GM23338 (cell line): ENCODE measurements at regions not wholly inside any gene's neighbourhood (a gene's known extent, or its start where the extent isn't known, plus 50 kb on each side); places are given as distances from the start of the nearest gene placed in this dataset.

Experiments used
- ATAC-seq: fragments of 200-7000 bp; cut with Tn5 transposase; 3 replicates; pipeline ENCODE4 v1.9.1; 2020
- DNase-seq: peaks from one replicate; pipeline ENCODE4 v3.0.0-alpha.2; 2015; ENCODE audit warnings: low spot score
- H2AFZ ChIP-seq: fragments of 200-600 bp; sonication (generic); 2 replicates; pipeline ENCODE4 v1.8.0; 2016; ENCODE audit warnings: antibody characterized with exemption, mild to moderate bottlenecking, moderate library complexity
- H3F3A ChIP-seq: fragments of 200-600 bp; sonication (generic); replicated peaks from 2 replicates; pipeline ENCODE4 v1.8.0; 2017; ENCODE audit warnings: antibody characterized with exemption, mixed run types, low read depth
- H3K27ac ChIP-seq: fragments of 200-600 bp; sonication (generic); 2 replicates; pipeline ENCODE4 v1.6.1; 2016; ENCODE audit warnings: low read depth
- H3K27me3 ChIP-seq: fragments of 200-600 bp; sonication (generic); 2 replicates; pipeline ENCODE4 v1.8.0; 2016; ENCODE audit warnings: mild to moderate bottlenecking, mixed run types, moderate library complexity; ENCODE audit not compliant: insufficient read depth
- H3K36me3 ChIP-seq: fragments of 200-600 bp; sonication (generic); 2 replicates; pipeline ENCODE4 v1.8.0; 2016; ENCODE audit warnings: mild to moderate bottlenecking; ENCODE audit not compliant: insufficient read depth
- H3K4me1 ChIP-seq: fragments of 200-600 bp; sonication (generic); 2 replicates; pipeline ENCODE4 v1.8.0; 2016; ENCODE audit warnings: mild to moderate bottlenecking, moderate library complexity; ENCODE audit not compliant: insufficient read depth
- H3K4me2 ChIP-seq: fragments of 200-600 bp; sonication (generic); 2 replicates; pipeline ENCODE4 v1.7.1; 2017; ENCODE audit warnings: mixed run types
- H3K4me3 ChIP-seq: fragments of 200-600 bp; sonication (generic); 2 replicates; pipeline ENCODE4 v1.6.1; 2016; ENCODE audit warnings: mixed run types
- H3K79me2 ChIP-seq: fragments of 200-600 bp; sonication (generic); replicated peaks from 2 replicates; pipeline ENCODE4 v1.8.0; 2017; ENCODE audit warnings: mild to moderate bottlenecking; ENCODE audit not compliant: insufficient read depth
- H3K9me2 ChIP-seq: fragments of 200-600 bp; sonication (generic); 2 replicates; pipeline ENCODE4 v1.8.0; 2017; ENCODE audit not compliant: insufficient read depth
- H4K20me1 ChIP-seq: fragments of 200-600 bp; sonication (generic); replicated peaks from 2 replicates; pipeline ENCODE4 v1.8.0; 2017; ENCODE audit warnings: mild to moderate bottlenecking; ENCODE audit not compliant: insufficient read depth
- H3K27ac Mint-ChIP-seq: 2 replicates; pipeline ENCODE4 v1.8.0; 2020; ENCODE audit warnings: inconsistent platforms, mild to moderate bottlenecking, moderate library complexity, mixed read lengths
- H3K27me3 Mint-ChIP-seq: 3 replicates; pipeline ENCODE4 v1.8.0; 2022; ENCODE audit warnings: low read depth, mild to moderate bottlenecking, moderate library complexity, mixed read lengths, inconsistent platforms; ENCODE audit not compliant: insufficient read depth, poor library complexity
- H3K36me3 Mint-ChIP-seq: 3 replicates; pipeline ENCODE4 v1.8.0; 2021; ENCODE audit warnings: low read depth, mild to moderate bottlenecking, inconsistent platforms, moderate library complexity, mixed read lengths
- H3K4me1 Mint-ChIP-seq: 3 replicates; pipeline ENCODE4 v1.8.0; 2020; ENCODE audit warnings: mild to moderate bottlenecking, inconsistent platforms, mixed read lengths
- H3K4me3 Mint-ChIP-seq: 3 replicates; pipeline ENCODE4 v1.8.0; 2021; ENCODE audit warnings: moderate library complexity, mild to moderate bottlenecking, inconsistent platforms, mixed read lengths
- H3K9me3 Mint-ChIP-seq: 3 replicates; pipeline ENCODE4 v1.8.0; 2020; ENCODE audit warnings: moderate library complexity, mild to moderate bottlenecking, inconsistent platforms, mixed read lengths
- CREB1 ChIP-seq: fragments of 250-450 bp; sonication (Bioruptor Pico); IDR thresholded peaks from 2 replicates; pipeline ENCODE4 v1.5.0; 2020; ENCODE audit warnings: low read depth, mild to moderate bottlenecking, moderate library complexity
- CTCF ChIP-seq, 2 experiments: fragments of 200-600 bp in 1 of 2; sonication (generic) in 1 of 2; conservative IDR thresholded peaks; 2 replicates each; pipeline versions ENCODE4 v1.5.1 to v1.6.1; 2016 to 2017; ENCODE audit warnings: antibody characterized with exemption in 2 of 2, low read depth in 2 of 2, mild to moderate bottlenecking in 2 of 2, moderate library complexity in 1 of 2
- EZH2 ChIP-seq: fragments of 200-600 bp; sonication (generic); IDR thresholded peaks from one replicate; pipeline ENCODE4 v1.8.0; 2017; ENCODE audit warnings: antibody characterized with exemption, mild to moderate bottlenecking, low read depth; ENCODE audit not compliant: unreplicated experiment
- EZH2phosphoT487 ChIP-seq: fragments of 200-600 bp; sonication (generic); IDR thresholded peaks from one replicate; pipeline ENCODE4 v1.8.1; 2018; ENCODE audit warnings: antibody characterized with exemption; ENCODE audit not compliant: unreplicated experiment
- JUNB ChIP-seq: IDR thresholded peaks from one replicate; pipeline ENCODE4 v1.6.1; 2016; ENCODE audit warnings: antibody characterized with exemption; ENCODE audit not compliant: unreplicated experiment
- NANOG ChIP-seq: IDR thresholded peaks from 2 replicates; pipeline ENCODE4 v1.6.1; 2016; ENCODE audit warnings: antibody characterized with exemption, borderline replicate concordance
- POLR2AphosphoS5 ChIP-seq: IDR thresholded peaks from 2 replicates; pipeline ENCODE4 v1.6.1; 2016; ENCODE audit warnings: antibody characterized with exemption, low read depth
- STAT1 ChIP-seq: IDR thresholded peaks from one replicate; pipeline ENCODE4 v1.6.1; 2016; ENCODE audit warnings: antibody characterized with exemption; ENCODE audit not compliant: unreplicated experiment
- ZNF114 ChIP-seq: fragments of 250-450 bp; sonication (Bioruptor Pico); IDR thresholded peaks from 2 replicates; pipeline ENCODE4 v1.5.0; 2020; ENCODE audit warnings: mild to moderate bottlenecking, moderate library complexity
- ZNF331 ChIP-seq: fragments of 250-450 bp; sonication (Bioruptor Pico); IDR thresholded peaks from 2 replicates; pipeline ENCODE4 v1.5.0; 2020; ENCODE audit warnings: low read depth, mild to moderate bottlenecking, moderate library complexity
- ZNF462 ChIP-seq: fragments of 250-450 bp; sonication (Bioruptor Pico); IDR thresholded peaks from 2 replicates; pipeline ENCODE4 v1.5.0; 2020; ENCODE audit warnings: mild to moderate bottlenecking, moderate library complexity
- TF ChIP-seq, protein P1 (sequence below): IDR thresholded peaks from one replicate; pipeline ENCODE4 v1.6.1; 2018; ENCODE audit warnings: antibody characterized with exemption; ENCODE audit not compliant: unreplicated experiment
- TF ChIP-seq, protein P2 (sequence below): IDR thresholded peaks from 2 replicates; pipeline ENCODE4 v1.6.1; 2016; ENCODE audit warnings: antibody characterized with exemption

DNA sequence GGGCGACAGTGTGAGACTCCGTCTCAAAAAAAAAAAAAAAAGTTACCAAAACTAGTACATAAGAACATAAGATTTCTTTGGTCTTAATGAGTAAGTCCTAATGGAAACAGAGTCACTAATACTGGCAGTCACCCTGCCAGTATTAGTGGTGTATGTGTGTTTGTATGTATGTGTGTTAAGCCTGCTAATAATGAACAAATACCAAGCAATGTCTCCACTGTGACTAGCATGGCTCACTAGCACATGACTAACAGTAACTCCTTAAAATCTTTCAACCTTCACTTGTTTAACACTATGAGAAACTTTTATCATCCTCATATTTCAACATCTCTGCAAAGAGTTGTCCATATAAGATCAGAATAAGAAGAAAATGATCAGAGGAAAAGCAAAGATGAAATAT lies 231.0 kb upstream of the ATP11B start:
- no peak overlapping the region for H2AFZ ChIP-seq
- H3K27me3 ChIP-seq: no peaks in the 10 kb centered on the region
- Mint-ChIP-seq H3K9me3 (peaks cover 18% of the 10 kb centered on the region), H3K36me3 (peaks cover 5% of the 10 kb centered on the region; the same call in 2 of the 3 replicates), H3K27ac (no peak overlapping the region), H3K4me1 (peaks cover 30% of the 10 kb centered on the region), H3K27me3 (peaks cover 3% of the 10 kb centered on the region), H3K4me3 (no peak overlapping the region)
- no peaks in the 10 kb centered on the region for H3K36me3 ChIP-seq
- TF ChIP-seq POLR2AphosphoS5 (no peak), EZH2 (no peak), ZNF462 (CRISPR knock-in tag) (no peak), JUNB (no peak), EZH2phosphoT487 (no peak), STAT1 (no peak), NANOG (no peak), CTCF (conservative IDR thresholded peaks at IDR 0.05; ENCODE audit: low read depth in 2 of 2) (no peak), CREB1 (no peak), ZNF114 (CRISPR knock-in tag) (no peak), ZNF331 (CRISPR knock-in tag) (no peak)
- TF ChIP-seq, protein P1, sequence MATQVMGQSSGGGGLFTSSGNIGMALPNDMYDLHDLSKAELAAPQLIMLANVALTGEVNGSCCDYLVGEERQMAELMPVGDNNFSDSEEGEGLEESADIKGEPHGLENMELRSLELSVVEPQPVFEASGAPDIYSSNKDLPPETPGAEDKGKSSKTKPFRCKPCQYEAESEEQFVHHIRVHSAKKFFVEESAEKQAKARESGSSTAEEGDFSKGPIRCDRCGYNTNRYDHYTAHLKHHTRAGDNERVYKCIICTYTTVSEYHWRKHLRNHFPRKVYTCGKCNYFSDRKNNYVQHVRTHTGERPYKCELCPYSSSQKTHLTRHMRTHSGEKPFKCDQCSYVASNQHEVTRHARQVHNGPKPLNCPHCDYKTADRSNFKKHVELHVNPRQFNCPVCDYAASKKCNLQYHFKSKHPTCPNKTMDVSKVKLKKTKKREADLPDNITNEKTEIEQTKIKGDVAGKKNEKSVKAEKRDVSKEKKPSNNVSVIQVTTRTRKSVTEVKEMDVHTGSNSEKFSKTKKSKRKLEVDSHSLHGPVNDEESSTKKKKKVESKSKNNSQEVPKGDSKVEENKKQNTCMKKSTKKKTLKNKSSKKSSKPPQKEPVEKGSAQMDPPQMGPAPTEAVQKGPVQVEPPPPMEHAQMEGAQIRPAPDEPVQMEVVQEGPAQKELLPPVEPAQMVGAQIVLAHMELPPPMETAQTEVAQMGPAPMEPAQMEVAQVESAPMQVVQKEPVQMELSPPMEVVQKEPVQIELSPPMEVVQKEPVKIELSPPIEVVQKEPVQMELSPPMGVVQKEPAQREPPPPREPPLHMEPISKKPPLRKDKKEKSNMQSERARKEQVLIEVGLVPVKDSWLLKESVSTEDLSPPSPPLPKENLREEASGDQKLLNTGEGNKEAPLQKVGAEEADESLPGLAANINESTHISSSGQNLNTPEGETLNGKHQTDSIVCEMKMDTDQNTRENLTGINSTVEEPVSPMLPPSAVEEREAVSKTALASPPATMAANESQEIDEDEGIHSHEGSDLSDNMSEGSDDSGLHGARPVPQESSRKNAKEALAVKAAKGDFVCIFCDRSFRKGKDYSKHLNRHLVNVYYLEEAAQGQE: no peak
- TF ChIP-seq, protein P2, sequence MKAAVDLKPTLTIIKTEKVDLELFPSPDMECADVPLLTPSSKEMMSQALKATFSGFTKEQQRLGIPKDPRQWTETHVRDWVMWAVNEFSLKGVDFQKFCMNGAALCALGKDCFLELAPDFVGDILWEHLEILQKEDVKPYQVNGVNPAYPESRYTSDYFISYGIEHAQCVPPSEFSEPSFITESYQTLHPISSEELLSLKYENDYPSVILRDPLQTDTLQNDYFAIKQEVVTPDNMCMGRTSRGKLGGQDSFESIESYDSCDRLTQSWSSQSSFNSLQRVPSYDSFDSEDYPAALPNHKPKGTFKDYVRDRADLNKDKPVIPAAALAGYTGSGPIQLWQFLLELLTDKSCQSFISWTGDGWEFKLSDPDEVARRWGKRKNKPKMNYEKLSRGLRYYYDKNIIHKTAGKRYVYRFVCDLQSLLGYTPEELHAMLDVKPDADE: no peak
- no peak for ATAC-seq
- H3K79me2 ChIP-seq: no peaks in the 10 kb centered on the region
- DNase-seq: no peak
- H3K9me2 ChIP-seq: no peaks in the 10 kb centered on the region
- no peak overlapping the region for H3K4me2 ChIP-seq
- H4K20me1 ChIP-seq: no peaks in the 10 kb centered on the region
- no peaks in the 10 kb centered on the region for H3F3A ChIP-seq
- H3K4me1 ChIP-seq: peaks cover 28% of the 10 kb centered on the region
- H3K27ac ChIP-seq: no peak overlapping the region
- no peak overlapping the region for H3K4me3 ChIP-seq
